Activated CD8-positive, alpha-beta T cell treated with anti-CD3 and anti-CD28 coated beads, Interleukin-2, amount 10 ng/mL, durations not matched to agents 7 days and 5 days (primary cell): ENCODE measurements at regions not wholly inside any gene's neighbourhood (a gene's known extent, or its start where the extent isn't known, plus 50 kb on each side); places are given as distances from the start of the nearest gene placed in this dataset.
A peak's percentile ranks its signal among the peaks of the same experiment; 100 is the strongest.

Experiments used
- ATAC-seq: fragments of 150-1000 bp; cut with Tn5 transposase; one replicate; pipeline ENCODE4 v1.10.0; 2021; ENCODE audit warnings: moderate library complexity
- CTCF ChIA-PET: fragments of 350-600 bp; sonication (Branson Sonifier 250); formaldehyde crosslinking; loops from one replicate; lab custom pipeline; 2021; ENCODE audit warnings: antibody characterized with exemption; lab: Charles Lee
- POLR2A ChIA-PET: fragments of 350-600 bp; sonication (Branson Sonifier 250); formaldehyde crosslinking; loops from one replicate; lab custom pipeline; 2021; ENCODE audit warnings: antibody characterized with exemption; lab: Charles Lee
- DNase-seq: peaks from one replicate; pipeline ENCODE4 v3.0.0-alpha.2; 2020
- H3K27ac Mint-ChIP-seq: one replicate; pipeline ENCODE4 v1.8.0; 2021; ENCODE audit warnings: mild to moderate bottlenecking, mixed read lengths
- H3K27me3 Mint-ChIP-seq: one replicate; pipeline ENCODE4 v1.8.0; 2021; ENCODE audit warnings: low read depth, mixed read lengths
- H3K36me3 Mint-ChIP-seq: one replicate; pipeline ENCODE4 v1.8.0; 2021; ENCODE audit warnings: low read depth, mixed read lengths
- H3K4me1 Mint-ChIP-seq: one replicate; pipeline ENCODE4 v1.8.0; 2021; ENCODE audit warnings: low read depth, mixed read lengths
- H3K4me3 Mint-ChIP-seq: one replicate; pipeline ENCODE4 v1.8.0; 2021; ENCODE audit warnings: mild to moderate bottlenecking, mixed read lengths
- H3K9me3 Mint-ChIP-seq: one replicate; pipeline ENCODE4 v1.8.0; 2022; ENCODE audit warnings: mixed read lengths; ENCODE audit not compliant: insufficient read depth

DNA sequence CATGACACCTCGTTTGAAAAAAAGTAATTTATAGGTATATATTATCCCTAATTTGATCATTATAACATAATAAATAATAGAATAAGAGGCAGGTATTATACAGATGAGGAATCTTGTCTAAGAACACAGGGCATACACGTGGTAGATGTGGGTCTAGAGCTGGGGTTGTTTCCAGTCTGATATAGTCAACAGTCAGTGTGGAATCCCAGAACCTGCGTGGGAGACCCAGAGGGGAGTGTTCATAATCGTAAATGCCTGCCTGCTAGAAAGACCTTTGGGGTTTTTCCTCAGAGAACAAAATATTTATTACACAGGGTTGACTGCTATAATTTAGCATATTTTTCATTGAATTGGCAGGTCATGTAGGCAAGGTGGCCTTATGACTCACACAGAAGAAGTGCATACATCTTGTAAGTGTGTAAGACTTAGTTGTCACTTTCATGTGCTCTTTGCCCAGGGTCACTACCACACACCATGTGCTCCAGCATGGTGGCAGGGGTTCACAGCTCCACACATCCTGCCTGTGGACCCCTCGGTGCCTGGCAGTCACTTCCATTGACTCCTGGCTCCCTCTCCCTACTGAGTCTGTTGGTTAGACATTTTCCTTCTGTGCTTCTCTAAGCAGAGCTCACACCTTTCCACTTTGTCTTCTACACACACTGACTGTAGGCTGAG is 94.9 kb upstream of the IKZF1 start:
- CTCF ChIA-PET = interaction anchor here (0.7 to 7.3 kb wide), 8 partner anchors 18 to 161 kb away, joined by 3 to 113 read pairs (median 4); no protein-coding TSS in a partner anchor
- DNase-seq (no peak), ATAC-seq (no peak)
- POLR2A ChIA-PET = interaction anchor here (0.5 to 2.8 kb wide), 3 partner anchors 57 to 103 kb away, joined by 3 to 20 read pairs (median 5); no protein-coding TSS in a partner anchor
- Mint-ChIP-seq H3K4me1 (peaks cover 98% of the 10 kb centered on the region), H3K4me3 (no peak overlapping the region), H3K27me3 (no peaks in the 10 kb centered on the region), H3K9me3 (no peaks in the 10 kb centered on the region), H3K36me3 (peaks cover 23% of the 10 kb centered on the region), H3K27ac (peak overlapping the region; percentile 94)

DNA sequence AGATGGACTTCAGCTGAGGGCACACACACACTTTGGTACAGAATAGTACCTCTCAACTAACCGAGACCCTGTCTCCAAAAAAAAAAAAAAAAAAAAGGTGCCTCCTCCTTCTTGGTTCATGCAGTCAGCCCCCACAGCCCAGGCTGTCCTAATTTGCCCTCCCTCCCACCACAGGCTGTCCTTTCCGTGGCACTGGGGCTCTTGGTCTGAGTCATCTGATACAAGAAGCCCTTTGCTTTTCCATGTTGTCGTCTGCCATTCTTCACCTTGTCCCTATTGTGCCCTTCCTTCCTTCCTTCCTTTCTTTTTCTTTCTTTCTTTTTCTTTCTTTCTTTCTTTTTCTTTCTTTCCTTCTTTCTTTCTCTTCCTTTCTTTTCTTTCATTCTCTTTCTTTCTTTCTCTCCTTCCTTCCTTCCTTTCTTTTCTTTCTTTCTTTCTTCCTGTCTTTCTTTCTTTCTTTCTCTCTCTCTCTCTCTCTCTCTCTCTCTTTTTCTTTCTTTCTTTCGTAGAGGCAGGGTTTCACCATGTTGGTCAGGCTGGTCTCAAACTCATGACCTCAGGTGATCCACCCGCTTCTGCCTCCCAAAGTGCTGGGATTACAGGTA is 96.0 kb upstream of the IKZF1 start:
- Mint-ChIP-seq H3K4me1 (peaks cover 98% of the 10 kb centered on the region), H3K36me3 (peaks cover 22% of the 10 kb centered on the region), H3K9me3 (no peaks in the 10 kb centered on the region), H3K27ac (peak overlapping the region; percentile 93), H3K4me3 (no peak overlapping the region), H3K27me3 (no peaks in the 10 kb centered on the region)
- CTCF ChIA-PET = interaction anchor here (1.2 to 7.3 kb wide), 3 partner anchors 58 to 160 kb away, joined by 3 to 154 read pairs (median 113); no protein-coding TSS in a partner anchor
- ATAC-seq (no peak), DNase-seq (peak; percentile 53)
- POLR2A ChIA-PET = interaction anchor here (2.8 to 3.9 kb wide), 4 partner anchors 58 to 100 kb away, joined by 17 to 127 read pairs (median 34); partner anchors contain the start of gene IKZF1

DNA sequence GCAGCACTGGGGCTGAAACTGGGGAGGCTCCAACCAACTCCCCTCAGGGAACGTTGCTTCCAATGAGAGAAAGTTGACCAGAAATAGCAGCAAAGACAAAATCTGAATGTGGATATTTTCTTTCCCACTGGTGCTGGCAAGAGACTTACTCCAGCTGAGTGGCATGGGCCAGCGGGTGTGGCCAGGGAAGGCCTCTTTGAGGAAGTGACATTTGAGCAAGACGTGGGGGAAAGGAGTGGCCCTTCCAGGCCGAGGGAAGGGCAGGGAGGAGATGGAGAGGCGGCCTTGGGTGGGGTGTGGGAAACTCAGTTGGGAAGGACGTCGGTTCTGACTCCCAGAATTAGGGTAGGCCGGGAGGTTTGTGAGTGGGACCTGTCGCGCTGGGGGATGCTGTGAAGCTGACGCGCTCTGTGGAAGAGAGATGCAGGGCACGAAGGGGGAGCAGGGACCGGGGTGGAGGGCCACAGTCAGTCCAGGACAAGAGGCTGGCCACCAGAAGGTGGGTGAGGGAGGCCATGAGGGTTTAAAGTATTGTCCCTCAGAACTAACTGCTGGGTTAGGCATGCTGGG is 96.7 kb upstream of the IKZF1 start:
- Mint-ChIP-seq H3K4me3 (peak overlapping the region; percentile 27), H3K36me3 (peaks cover 22% of the 10 kb centered on the region), H3K27ac (peak overlapping the region; percentile 93)

DNA sequence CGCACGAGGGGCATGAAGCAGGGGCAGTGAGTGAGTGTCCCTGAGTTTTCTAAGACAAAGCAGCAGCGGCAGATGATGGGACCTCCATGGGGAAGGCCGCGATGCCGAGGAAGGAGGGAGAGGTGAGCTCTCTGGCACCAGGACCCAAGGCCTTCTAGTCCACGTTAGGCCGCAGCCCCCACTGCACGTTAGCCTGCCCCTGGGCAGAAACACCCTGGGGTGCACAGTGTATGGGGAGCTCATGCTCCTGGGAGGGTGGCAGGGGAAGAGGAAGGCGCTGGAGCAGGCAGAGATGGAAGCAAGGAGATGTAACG is 97.3 kb upstream of the IKZF1 start:
- DNase-seq (no peak), ATAC-seq (no peak)
- Mint-ChIP-seq H3K36me3 (peaks cover 22% of the 10 kb centered on the region), H3K27ac (peak overlapping the region; percentile 93), H3K4me3 (peak overlapping the region; percentile 63), H3K27me3 (no peaks in the 10 kb centered on the region), H3K9me3 (no peaks in the 10 kb centered on the region), H3K4me1 (peaks cover 98% of the 10 kb centered on the region)
- CTCF ChIA-PET = interaction anchor here (0.7 to 7.3 kb wide), 27 partner anchors 10 to 260 kb away, joined by 3 to 197 read pairs (median 17); partner anchors contain the start of gene IKZF1
- POLR2A ChIA-PET = interaction anchor here (0.6 to 3.9 kb wide), 12 partner anchors 7 to 161 kb away, joined by 3 to 127 read pairs (median 6); partner anchors contain the start of gene IKZF1

More for the DNA sequence above, 96.7 kb upstream of the IKZF1 start:
- ChIA-PET CTCF (interaction anchor here (1.0 to 7.3 kb wide), 15 partner anchors 19 to 212 kb away, joined by 3 to 197 read pairs (median 15); partner anchors contain the start of gene IKZF1), POLR2A (interaction anchor here (1.5 to 3.9 kb wide), 6 partner anchors 20 to 110 kb away, joined by 4 to 127 read pairs (median 15); partner anchors contain the start of gene IKZF1)
- DNase-seq (no peak), ATAC-seq (no peak)
- Mint-ChIP-seq H3K9me3 (no peaks in the 10 kb centered on the region), H3K27me3 (no peaks in the 10 kb centered on the region), H3K4me1 (peaks cover 98% of the 10 kb centered on the region)

DNA sequence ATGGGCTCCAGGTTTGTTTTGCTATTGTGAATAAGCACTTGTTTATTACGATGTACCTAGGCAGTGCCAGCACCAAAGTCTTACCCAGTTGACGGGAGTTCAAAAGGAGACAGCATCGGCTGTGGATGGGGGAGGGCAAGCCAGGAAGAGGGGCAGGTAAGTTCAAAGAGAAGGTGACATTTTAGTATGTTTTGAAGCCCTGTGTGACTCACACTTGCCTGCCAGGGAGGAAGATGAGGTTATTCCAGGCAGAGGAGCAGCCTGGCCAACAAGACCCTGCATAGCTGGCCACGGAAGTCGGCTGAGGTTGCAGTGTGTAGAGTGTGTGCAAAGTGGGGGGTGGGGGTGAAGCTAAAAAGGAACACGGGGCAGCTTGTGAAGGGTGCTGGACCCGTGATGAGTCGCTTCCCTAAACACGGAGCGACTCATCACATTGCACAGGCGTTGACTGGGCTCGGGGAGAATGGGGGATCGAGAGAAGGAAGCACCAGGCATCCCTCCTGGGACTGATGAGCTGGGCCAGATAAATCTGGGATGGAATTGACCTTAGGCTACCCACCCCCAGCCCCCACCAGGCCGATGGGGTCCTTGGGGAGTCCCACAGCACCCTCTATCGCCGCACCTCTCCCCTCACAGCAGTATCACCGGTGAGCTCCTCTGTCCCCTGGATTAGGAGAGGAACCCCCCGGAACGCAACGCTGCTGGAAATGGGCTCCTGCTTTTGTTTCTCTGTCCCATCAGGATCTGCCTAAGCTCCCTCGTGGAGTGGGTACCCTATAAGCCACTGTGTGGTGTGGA is 97.9 kb upstream of the IKZF1 start:
- peak overlapping the region; percentile 93 for H3K27ac Mint-ChIP-seq
- peaks cover 97% of the 10 kb centered on the region for H3K4me1 Mint-ChIP-seq
- no peaks in the 10 kb centered on the region for H3K9me3 Mint-ChIP-seq
- ATAC-seq (peak; percentile 81), DNase-seq (peak; percentile 87)
- CTCF ChIA-PET = interaction anchor here (0.7 to 7.3 kb wide), 44 partner anchors 7 to 261 kb away, joined by 3 to 197 read pairs (median 10); partner anchors contain the start of gene IKZF1
- H3K4me3 Mint-ChIP-seq = peak overlapping the region; percentile 63
- POLR2A ChIA-PET = interaction anchor here (0.6 to 3.9 kb wide), 16 partner anchors 8 to 161 kb away, joined by 3 to 127 read pairs (median 6); partner anchors contain the start of gene IKZF1
- H3K36me3 Mint-ChIP-seq = peaks cover 22% of the 10 kb centered on the region
- H3K27me3 Mint-ChIP-seq = no peaks in the 10 kb centered on the region

DNA sequence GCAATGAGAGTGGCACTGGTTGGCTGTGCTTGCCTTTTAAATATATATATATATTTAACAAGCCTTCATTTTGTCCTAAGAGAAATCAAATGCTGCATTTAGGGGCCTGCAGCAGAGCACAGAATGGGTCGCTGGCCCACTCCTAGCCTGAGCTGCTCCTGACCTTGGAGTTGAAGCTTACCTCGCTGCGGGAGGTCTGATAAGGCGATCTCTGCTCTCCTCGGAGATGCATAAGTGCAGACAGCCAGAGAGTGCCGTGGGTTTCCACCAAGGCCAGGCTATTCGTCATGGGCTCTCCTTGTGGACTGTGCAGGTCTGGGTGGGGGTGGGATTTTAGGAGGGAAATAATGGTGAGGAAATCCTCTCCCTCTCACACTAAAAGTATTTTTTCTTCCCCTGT is 99.5 kb upstream of the IKZF1 start:
- CTCF ChIA-PET = interaction anchor here (0.6 to 7.3 kb wide), 52 partner anchors 8 to 263 kb away, joined by 3 to 197 read pairs (median 10); partner anchors contain the start of gene IKZF1
- DNase-seq (no peak), ATAC-seq (no peak)
- Mint-ChIP-seq H3K27ac (no peak overlapping the region), H3K36me3 (peaks cover 19% of the 10 kb centered on the region), H3K4me1 (peaks cover 81% of the 10 kb centered on the region), H3K9me3 (no peaks in the 10 kb centered on the region), H3K27me3 (no peaks in the 10 kb centered on the region), H3K4me3 (no peak overlapping the region)
- POLR2A ChIA-PET = interaction anchor here (0.8 to 3.9 kb wide), 14 partner anchors 56 to 220 kb away, joined by 3 to 127 read pairs (median 6); partner anchors contain the start of gene IKZF1

DNA sequence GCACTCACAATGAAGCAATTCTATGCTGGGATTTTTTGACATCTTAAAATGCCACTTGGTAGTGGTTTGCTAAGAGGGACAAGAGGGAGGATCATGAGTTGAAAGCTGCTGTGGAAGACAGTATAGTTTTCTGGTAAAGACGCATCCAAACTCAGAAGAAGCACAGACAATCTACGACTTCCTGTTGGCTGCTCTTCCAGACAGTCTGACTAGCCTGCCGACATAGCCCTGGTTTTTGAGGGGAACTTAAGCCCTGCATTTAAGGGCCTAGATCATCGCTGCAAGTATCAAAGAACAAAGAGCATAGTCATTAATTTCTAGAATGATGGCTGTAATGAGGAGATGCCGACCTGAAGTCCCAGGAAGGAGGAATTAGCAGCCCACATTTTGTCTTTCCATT is 99.9 kb upstream of the IKZF1 start:
- ATAC-seq (no peak), DNase-seq (peak; percentile 32)
- H3K4me3 Mint-ChIP-seq = no peak overlapping the region
- ChIA-PET CTCF (interaction anchor here (0.9 to 7.3 kb wide), 29 partner anchors 8 to 216 kb away, joined by 3 to 197 read pairs (median 17); partner anchors contain the start of gene IKZF1), POLR2A (interaction anchor here (0.9 to 3.9 kb wide), 7 partner anchors 56 to 163 kb away, joined by 3 to 127 read pairs (median 8); partner anchors contain the start of gene IKZF1)
- H3K27me3 Mint-ChIP-seq = no peaks in the 10 kb centered on the region
- H3K27ac Mint-ChIP-seq = peak overlapping the region; percentile 31
- no peaks in the 10 kb centered on the region for H3K9me3 Mint-ChIP-seq
- H3K36me3 Mint-ChIP-seq = peaks cover 19% of the 10 kb centered on the region
- peaks cover 80% of the 10 kb centered on the region for H3K4me1 Mint-ChIP-seq

DNA sequence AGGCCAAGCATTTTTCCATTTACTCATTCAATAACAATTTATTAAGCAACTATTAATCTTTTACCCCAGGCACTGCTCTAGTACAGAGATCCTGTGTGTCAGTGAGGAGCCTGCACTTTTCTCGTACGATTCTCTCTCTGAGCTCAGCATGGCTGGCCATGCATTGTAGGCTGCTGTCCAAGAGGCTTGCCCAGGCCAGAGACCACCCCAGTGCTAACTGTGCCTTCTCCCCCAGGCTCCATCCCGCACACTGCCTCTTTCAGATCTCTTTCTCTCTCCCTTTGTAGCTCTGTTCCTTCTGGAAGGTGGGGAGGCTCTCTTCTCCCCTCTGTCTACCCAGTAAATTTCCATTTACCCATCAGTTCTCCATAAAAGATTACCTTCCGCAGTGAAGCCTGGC is 101.0 kb upstream of the IKZF1 start:
- Mint-ChIP-seq H3K4me3 (no peak overlapping the region), H3K36me3 (peaks cover 17% of the 10 kb centered on the region), H3K4me1 (peaks cover 72% of the 10 kb centered on the region), H3K27ac (peak overlapping the region; percentile 6), H3K9me3 (no peaks in the 10 kb centered on the region), H3K27me3 (no peaks in the 10 kb centered on the region)
- POLR2A ChIA-PET = no interaction called here
- ATAC-seq (no peak), DNase-seq (no peak)
- CTCF ChIA-PET = interaction anchor here (1.2 to 7.1 kb wide), 9 partner anchors 15 to 217 kb away, joined by 3 to 197 read pairs (median 13); partner anchors contain the start of gene IKZF1

DNA sequence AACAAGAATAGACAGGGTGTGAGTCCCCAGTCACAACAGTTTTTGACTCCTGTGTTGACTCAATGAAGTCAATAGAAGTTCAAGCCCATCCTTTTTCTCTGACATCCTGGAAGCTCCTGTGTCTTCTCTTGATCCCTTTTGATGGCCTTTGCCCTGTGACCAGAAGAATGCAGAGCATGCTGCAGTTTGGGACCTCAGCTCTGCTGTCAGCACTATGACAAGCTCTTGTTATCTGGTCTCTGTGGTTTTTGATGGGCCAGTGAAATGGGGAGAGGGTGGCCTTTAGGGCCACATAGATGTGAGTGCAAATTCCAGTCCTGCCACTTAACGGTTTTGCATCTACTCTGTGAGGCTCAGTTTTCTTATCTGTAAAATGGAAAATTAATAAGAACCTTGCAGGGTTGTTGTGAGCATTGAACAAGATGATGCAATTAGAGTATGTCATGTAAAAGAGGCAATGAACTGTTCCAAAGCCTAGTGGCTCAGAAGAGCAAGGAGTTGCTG is 102.4 kb upstream of the IKZF1 start:
- no peaks in the 10 kb centered on the region for H3K9me3 Mint-ChIP-seq
- H3K4me1 Mint-ChIP-seq = peaks cover 67% of the 10 kb centered on the region
- ChIA-PET POLR2A (no interaction called here), CTCF (interaction anchor here (1.1 to 7.1 kb wide), 7 partner anchors 28 to 231 kb away, joined by 3 to 154 read pairs (median 5); no protein-coding TSS in a partner anchor)
- peaks cover 4% of the 10 kb centered on the region for H3K36me3 Mint-ChIP-seq
- no peak overlapping the region for H3K27ac Mint-ChIP-seq
- ATAC-seq (no peak), DNase-seq (no peak)
- no peaks in the 10 kb centered on the region for H3K27me3 Mint-ChIP-seq
- H3K4me3 Mint-ChIP-seq = no peak overlapping the region

DNA sequence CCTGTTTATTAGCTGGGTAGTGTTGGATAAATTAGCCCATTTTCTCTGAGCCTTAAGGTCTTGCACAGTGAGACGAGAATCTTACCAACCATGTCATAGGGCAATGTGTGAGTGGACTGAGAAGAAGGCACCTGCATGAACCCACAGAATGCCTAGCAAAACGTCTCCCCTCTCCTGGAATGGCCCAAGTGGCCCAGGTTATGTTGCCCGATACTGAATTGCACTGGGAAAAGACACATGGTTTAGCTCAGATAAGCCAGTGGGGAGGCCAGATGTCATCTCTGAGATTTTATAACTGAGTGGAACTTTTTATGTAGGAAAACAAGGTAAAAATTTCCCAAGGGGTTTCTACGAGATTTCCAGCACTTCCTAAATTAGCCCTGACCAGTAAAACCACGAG is 104.7 kb upstream of the IKZF1 start:
- POLR2A ChIA-PET = no interaction called here
- ATAC-seq = no peak

More for the DNA sequence above, 104.7 kb upstream of the IKZF1 start:
- H3K36me3 Mint-ChIP-seq = no peaks in the 10 kb centered on the region
- H3K4me3 Mint-ChIP-seq = no peak overlapping the region
- DNase-seq = no peak
- H3K9me3 Mint-ChIP-seq = no peaks in the 10 kb centered on the region
- no peak overlapping the region for H3K27ac Mint-ChIP-seq
- peaks cover 2% of the 10 kb centered on the region for H3K27me3 Mint-ChIP-seq
- CTCF ChIA-PET = interaction anchor here (1.4 to 1.7 kb wide), 2 partner anchors 57 to 169 kb away, joined by 4 to 5 read pairs; no protein-coding TSS in a partner anchor
- peaks cover 47% of the 10 kb centered on the region for H3K4me1 Mint-ChIP-seq
